ENCODE measurements at regions not wholly inside any gene's neighbourhood (a gene's known extent, or its start where the extent isn't known, plus 50 kb on each side); places are given as distances from the start of the nearest gene placed in this dataset.

DNA sequence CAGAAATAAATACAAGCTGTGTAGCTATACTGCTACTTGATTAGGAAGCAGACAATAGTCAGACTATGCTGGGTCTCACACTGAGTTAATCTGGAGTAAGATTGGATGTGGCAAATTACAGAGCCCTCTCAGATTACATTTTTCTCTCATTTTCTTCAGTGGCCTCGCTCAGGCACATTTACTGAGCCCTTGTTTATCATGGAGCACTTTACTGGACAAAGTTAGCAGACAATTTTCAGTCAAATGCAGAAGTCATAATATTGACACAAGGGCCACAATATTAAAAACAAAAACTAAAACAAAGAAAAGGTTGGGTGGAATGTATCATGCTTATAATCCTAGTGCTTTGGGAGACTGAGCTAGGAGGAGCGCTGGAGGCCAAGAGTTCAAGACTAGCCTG lies 95.0 kb upstream of the MAP3K7 start:
- TF ChIP-seq, protein P1, sequence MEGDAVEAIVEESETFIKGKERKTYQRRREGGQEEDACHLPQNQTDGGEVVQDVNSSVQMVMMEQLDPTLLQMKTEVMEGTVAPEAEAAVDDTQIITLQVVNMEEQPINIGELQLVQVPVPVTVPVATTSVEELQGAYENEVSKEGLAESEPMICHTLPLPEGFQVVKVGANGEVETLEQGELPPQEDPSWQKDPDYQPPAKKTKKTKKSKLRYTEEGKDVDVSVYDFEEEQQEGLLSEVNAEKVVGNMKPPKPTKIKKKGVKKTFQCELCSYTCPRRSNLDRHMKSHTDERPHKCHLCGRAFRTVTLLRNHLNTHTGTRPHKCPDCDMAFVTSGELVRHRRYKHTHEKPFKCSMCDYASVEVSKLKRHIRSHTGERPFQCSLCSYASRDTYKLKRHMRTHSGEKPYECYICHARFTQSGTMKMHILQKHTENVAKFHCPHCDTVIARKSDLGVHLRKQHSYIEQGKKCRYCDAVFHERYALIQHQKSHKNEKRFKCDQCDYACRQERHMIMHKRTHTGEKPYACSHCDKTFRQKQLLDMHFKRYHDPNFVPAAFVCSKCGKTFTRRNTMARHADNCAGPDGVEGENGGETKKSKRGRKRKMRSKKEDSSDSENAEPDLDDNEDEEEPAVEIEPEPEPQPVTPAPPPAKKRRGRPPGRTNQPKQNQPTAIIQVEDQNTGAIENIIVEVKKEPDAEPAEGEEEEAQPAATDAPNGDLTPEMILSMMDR (IDR thresholded peaks at IDR 0.05; ENCODE audit: low read length): no peak
- TF ChIP-seq EZH2 (optimal IDR thresholded peaks at IDR 0.05; ENCODE audit: low read depth, low read length) (no peak), EZH2phosphoT487 (IDR thresholded peaks at IDR 0.05; ENCODE audit: low read length) (no peak)

All from MM.1S (cell line).